Motor neuron (in vitro differentiated cells): ENCODE measurements at regions not wholly inside any gene's neighbourhood (a gene's known extent, or its start where the extent isn't known, plus 50 kb on each side); places are given as distances from the start of the nearest gene placed in this dataset.

ENCODE experiments used
- ATAC-seq, 8 experiments: fragments of 200-7000 bp; cut with Tn5 transposase; replicated peaks in 6 of 8; 2 replicates each; pipeline ENCODE4 v1.8.0; 2021; ENCODE audit warnings: mild to moderate bottlenecking in 8 of 8, moderate library complexity in 8 of 8
- H3K27ac ChIP-seq, 2 donors: fragments of 250-450 bp; sonication (Bioruptor Pico); 2 replicates each; pipeline ENCODE4 v1.9.0; 2021; ENCODE audit warnings: antibody characterized with exemption in 2 of 2, mild to moderate bottlenecking in 2 of 2, moderate library complexity in 1 of 2
- H3K4me1 ChIP-seq, 2 donors: fragments of 250-450 bp; sonication (Bioruptor Pico); replicated peaks in 1 of 2; 2 replicates each; pipeline ENCODE4 v1.6.1; 2021; ENCODE audit warnings: antibody characterized with exemption in 2 of 2, mild to moderate bottlenecking in 2 of 2, moderate library complexity in 1 of 2
- H3K4me3 ChIP-seq, 5 donors: fragments of 250-450 bp; sonication (Bioruptor Pico); 2 replicates each; pipeline ENCODE4 v1.9.0; 2021; ENCODE audit warnings: antibody characterized with exemption in 5 of 5, mild to moderate bottlenecking in 5 of 5, moderate library complexity in 4 of 5
- WGBS, 10 experiments: fragments of 450-650 bp; shearing (Covaris generic); methylation state at CpG; one replicate each; pipeline ENCODE4 v1.0.0; 2022; 5-methylcytosine and 5-hydroxymethylcytosine counted together
- in situ Hi-C, 9 experiments: fragments of 400-800 bp; cut with MboI; loops; one replicate each; pipeline ENCODE4 v1.15.0; 2021; ENCODE audit warnings: low sequenced_read_pairs in 9 of 9, low pct_unique_long_range_greater_than_20kb in 2 of 9; ENCODE audit not compliant: unreplicated experiment in 9 of 9

- Histone ChIP-seq H3K27ac (no peak overlapping the region), H3K4me1 (no peaks in the 10 kb centered on the region), H3K4me3 (no peak overlapping the region)
- peak in 1 of 8 experiments; percentile 35 for ATAC-seq
- 24 to 100% (median 75%) methylated on average over 2 to 3 of the region's 3 CpGs; no CpG with 5 or more reads in 1 of the 10 experiments for WGBS, 10 experiments
- in situ Hi-C loops: no loop called here
Measured at GRCh38 chr17:12536021-12536420, 129.7 kb upstream of the MYOCD start.

GRCh38 chr17:12536472-12536871 is 129.2 kb upstream of the MYOCD start:
- ATAC-seq: no peak
- Histone ChIP-seq H3K4me1 (no peaks in the 10 kb centered on the region), H3K4me3 (no peak overlapping the region), H3K27ac (no peak overlapping the region)
- WGBS, 10 experiments: 0 to 100% (median 96%) methylated on average over 1 of the region's 1 CpG; no CpG with 5 or more reads in 2 of the 10 experiments
- in situ Hi-C loops: no loop called here

GRCh38 chr17:12537436-12537835 is 128.3 kb upstream of the MYOCD start:
- WGBS, 10 experiments: 0 to 100% (median 94%) methylated on average over 1 to 3 of the region's 3 CpGs; no CpG with 5 or more reads in 2 of the 10 experiments
- Histone ChIP-seq H3K4me1 (no peaks in the 10 kb centered on the region), H3K4me3 (no peak overlapping the region), H3K27ac (no peak overlapping the region)
- ATAC-seq: peak in 1 of 8 experiments; percentile 84
- in situ Hi-C loops: no loop called here

- Histone ChIP-seq H3K4me1 (no peaks in the 10 kb centered on the region), H3K4me3 (no peak overlapping the region), H3K27ac (no peak overlapping the region)
- in situ Hi-C loops: no loop called here
- WGBS, 10 experiments: 30 to 100% (median 75%) methylated on average over 1 to 2 of the region's 2 CpGs
- no peak for ATAC-seq
Measured at GRCh38 chr17:12538003-12538402, 127.7 kb upstream of the MYOCD start.

GRCh38 chr17:12545877-12546513 is 119.7 kb upstream of the MYOCD start:
- ATAC-seq: peak in 7 of 8 experiments; percentile 46 to 93 (median 75)
- no peak overlapping the region for H3K27ac ChIP-seq

GRCh38 chr17:12546983-12547382 is 118.7 kb upstream of the MYOCD start:
- 49 to 100% (median 94%) methylated on average over 1 to 2 of the region's 2 CpGs; no CpG with 5 or more reads in 1 of the 10 experiments for WGBS, 10 experiments
- H3K4me1 ChIP-seq: peaks cover 0 to 3% of the 10 kb centered on the region in 2 donors
- in situ Hi-C loops: no loop called here
- H3K4me3 ChIP-seq: no peak overlapping the region
- no peak for ATAC-seq
- H3K27ac ChIP-seq: no peak overlapping the region

More at GRCh38 chr17:12545877-12546513, 119.7 kb upstream of the MYOCD start:
- H3K4me1 ChIP-seq: peaks cover 0 to 3% of the 10 kb centered on the region in 2 donors
- WGBS, 10 experiments: 11 to 67% (median 29%) methylated on average over 2 to 8 of the region's 9 CpGs; no CpG with 5 or more reads in 1 of the 10 experiments
- H3K4me3 ChIP-seq: no peak overlapping the region
- in situ Hi-C loops: no loop called here

- Histone ChIP-seq H3K4me1 (peaks cover 0 to 3% of the 10 kb centered on the region in 2 donors), H3K4me3 (no peak overlapping the region), H3K27ac (no peak overlapping the region)
- in situ Hi-C loops: no loop called here
- WGBS, 10 experiments: 7 to 100% (median 71%) methylated on average over 1 to 5 of the region's 5 CpGs
- no peak for ATAC-seq
Measured at GRCh38 chr17:12547831-12548230, 117.9 kb upstream of the MYOCD start.

- WGBS, 10 experiments: 18 to 92% (median 70%) methylated on average over 1 to 2 of the region's 4 CpGs; no CpG with 5 or more reads in 3 of the 10 experiments
Measured at GRCh38 chr17:12548558-12548957, 117.1 kb upstream of the MYOCD start.

GRCh38 chr17:12549499-12550041 is 116.1 kb upstream of the MYOCD start:
- ATAC-seq: peak in 1 of 8 experiments; percentile 32
- H3K4me3 ChIP-seq: no peak overlapping the region
- WGBS, 10 experiments: 18 to 84% (median 72%) methylated on average over 3 to 14 of the region's 14 CpGs

More at GRCh38 chr17:12548558-12548957, 117.1 kb upstream of the MYOCD start:
- ATAC-seq: no peak
- Histone ChIP-seq H3K4me3 (no peak overlapping the region), H3K4me1 (peaks cover 0 to 3% of the 10 kb centered on the region in 2 donors), H3K27ac (no peak overlapping the region)
- in situ Hi-C loops: no loop called here

GRCh38 chr17:12553625-12554024 is 112.1 kb upstream of the MYOCD start:
- H3K27ac ChIP-seq: no peak overlapping the region
- 0 to 100% (median 63%) methylated on average over 1 to 3 of the region's 3 CpGs; no CpG with 5 or more reads in 6 of the 10 experiments for WGBS, 10 experiments
- peaks cover 0 to 3% of the 10 kb centered on the region in 2 donors for H3K4me1 ChIP-seq
- no peak overlapping the region for H3K4me3 ChIP-seq
- no peak for ATAC-seq
- in situ Hi-C loops: no loop called here

More at GRCh38 chr17:12549499-12550041, 116.1 kb upstream of the MYOCD start:
- peaks cover 0 to 3% of the 10 kb centered on the region in 2 donors for H3K4me1 ChIP-seq
- H3K27ac ChIP-seq: no peak overlapping the region
- in situ Hi-C loops: no loop called here

GRCh38 chr17:12554251-12554650 is 111.4 kb upstream of the MYOCD start:
- H3K4me1 ChIP-seq: peaks cover 0 to 3% of the 10 kb centered on the region in 2 donors
- ATAC-seq: no peak
- H3K27ac ChIP-seq: no peak overlapping the region
- WGBS, 10 experiments: 17 to 100% (median 92%) methylated on average over 2 to 4 of the region's 4 CpGs; no CpG with 5 or more reads in 1 of the 10 experiments
- in situ Hi-C loops: no loop called here
- H3K4me3 ChIP-seq: no peak overlapping the region

- WGBS, 10 experiments: 5 to 60% (median 27%) methylated on average over 1 to 4 of the region's 4 CpGs; no CpG with 5 or more reads in 5 of the 10 experiments
- H3K4me3 ChIP-seq: no peak overlapping the region
- ATAC-seq: no peak
Measured at GRCh38 chr17:12566291-12566690, 99.4 kb upstream of the MYOCD start.

GRCh38 chr17:12567077-12568053 is 98.3 kb upstream of the MYOCD start:
- 26 to 100% (median 78%) methylated on average over 1 to 10 of the region's 10 CpGs for WGBS, 10 experiments

More at GRCh38 chr17:12566291-12566690, 99.4 kb upstream of the MYOCD start:
- Histone ChIP-seq H3K27ac (no peak overlapping the region), H3K4me1 (no peaks in the 10 kb centered on the region)
- in situ Hi-C loops: no loop called here

More at GRCh38 chr17:12567077-12568053, 98.3 kb upstream of the MYOCD start:
- Histone ChIP-seq H3K4me1 (no peaks in the 10 kb centered on the region), H3K4me3 (no peak overlapping the region), H3K27ac (no peak overlapping the region)
- ATAC-seq: no peak
- in situ Hi-C loops: no loop called here
